H9 (cell line): ENCODE measurements at regions not wholly inside any gene's neighbourhood (a gene's known extent, or its start where the extent isn't known, plus 50 kb on each side); places are given as distances from the start of the nearest gene placed in this dataset.

ENCODE experiments used
- DNase-seq: peaks from one replicate; pipeline ENCODE4 v3.0.0-alpha.2; 2017
- H2AFZ ChIP-seq: one replicate; pipeline ENCODE4 v1.6.1; 2013; ENCODE audit warnings: mild to moderate bottlenecking, low read length, control low read depth, moderate library complexity
- H2AK5ac ChIP-seq: 2 replicates; pipeline ENCODE4 v1.6.1; 2013; ENCODE audit warnings: low read length, control low read depth, mixed read lengths; ENCODE audit not compliant: insufficient read length
- H2BK120ac ChIP-seq: one replicate; pipeline ENCODE4 v1.6.1; 2013; ENCODE audit warnings: low read depth, mild to moderate bottlenecking, low read length, control low read depth, inconsistent platforms; ENCODE audit not compliant: poor library complexity, severe bottlenecking
- H2BK12ac ChIP-seq: 2 replicates; pipeline ENCODE4 v1.6.1; 2013; ENCODE audit warnings: low read length, control low read depth, mixed read lengths, low read depth; ENCODE audit not compliant: insufficient read length
- H2BK15ac ChIP-seq: 2 replicates; pipeline ENCODE4 v1.6.1; 2013; ENCODE audit warnings: low read depth, low read length, control low read depth
- H2BK20ac ChIP-seq: one replicate; pipeline ENCODE4 v1.6.1; 2013; ENCODE audit warnings: low read depth, mild to moderate bottlenecking, low read length, control low read depth, inconsistent platforms; ENCODE audit not compliant: poor library complexity, severe bottlenecking
- H2BK5ac ChIP-seq: 2 replicates; pipeline ENCODE4 v1.6.1; 2013; ENCODE audit warnings: low read length, control low read depth, mixed read lengths; ENCODE audit not compliant: insufficient read length
- H3K14ac ChIP-seq: 2 replicates; pipeline ENCODE4 v1.6.1; 2013; ENCODE audit warnings: low read length, control low read depth; ENCODE audit not compliant: insufficient read depth
- H3K18ac ChIP-seq: 2 replicates; pipeline ENCODE4 v1.6.1; 2013; ENCODE audit warnings: low read depth, mild to moderate bottlenecking, mixed read lengths, low read length, control low read depth; ENCODE audit not compliant: insufficient read length
- H3K23ac ChIP-seq: 2 replicates; pipeline ENCODE4 v1.6.1; 2013; ENCODE audit warnings: low read length, control low read depth, mixed read lengths, low read depth; ENCODE audit not compliant: insufficient read length
- H3K23me2 ChIP-seq: 2 replicates; pipeline ENCODE4 v1.6.1; 2013; ENCODE audit warnings: low read depth, mild to moderate bottlenecking, mixed read lengths, low read length, control low read depth; ENCODE audit not compliant: insufficient read length, poor library complexity, severe bottlenecking
- H3K27ac ChIP-seq: 2 replicates; pipeline ENCODE4 v1.5.1; 2013; ENCODE audit warnings: low read length, control low read depth, mixed read lengths, low read depth; ENCODE audit not compliant: insufficient read length
- H3K27me3 ChIP-seq: 2 replicates; pipeline ENCODE4 v1.6.1; 2013; ENCODE audit warnings: low read length, control low read depth, inconsistent platforms; ENCODE audit not compliant: insufficient read depth
- H3K4ac ChIP-seq: 2 replicates; pipeline ENCODE4 v1.6.1; 2013; ENCODE audit warnings: low read depth, mild to moderate bottlenecking, control low read depth, inconsistent platforms, low read length, moderate library complexity
- H3K4me1 ChIP-seq: 2 replicates; pipeline ENCODE4 v1.6.1; 2013; ENCODE audit warnings: low read length, control low read depth, inconsistent platforms; ENCODE audit not compliant: insufficient read depth
- H3K4me2 ChIP-seq: 2 replicates; pipeline ENCODE4 v1.6.1; 2013; ENCODE audit warnings: low read length, control low read depth, mixed read lengths; ENCODE audit not compliant: insufficient read length, insufficient read depth
- H3K56ac ChIP-seq: 2 replicates; pipeline ENCODE4 v1.6.1; 2013; ENCODE audit warnings: low read depth, mild to moderate bottlenecking, mixed read lengths, low read length, control low read depth; ENCODE audit not compliant: insufficient read length
- H3K79me1 ChIP-seq: 2 replicates; pipeline ENCODE4 v1.6.1; 2013; ENCODE audit warnings: low read depth, mild to moderate bottlenecking, moderate library complexity, low read length, control low read depth, inconsistent platforms; ENCODE audit not compliant: insufficient read depth, poor library complexity, severe bottlenecking
- H3K79me2 ChIP-seq: 2 replicates; pipeline ENCODE4 v1.6.1; 2013; ENCODE audit warnings: low read length, control low read depth, inconsistent platforms; ENCODE audit not compliant: insufficient read depth
- H3K9ac ChIP-seq: 2 replicates; pipeline ENCODE4 v1.6.1; 2013; ENCODE audit warnings: low read length, control low read depth, mixed read lengths; ENCODE audit not compliant: insufficient read length; ENCODE audit errors: extremely low read depth
- H3K9me3 ChIP-seq: one replicate; pipeline ENCODE4 v1.6.1; 2013; ENCODE audit warnings: low read depth, low read length, inconsistent platforms; ENCODE audit not compliant: control insufficient read depth
- H3T11ph ChIP-seq: one replicate; pipeline ENCODE4 v1.6.1; 2013; ENCODE audit warnings: mild to moderate bottlenecking, low read length, control low read depth, inconsistent platforms
- H4K20me1 ChIP-seq: one replicate; pipeline ENCODE4 v1.6.1; 2013; ENCODE audit not compliant: control insufficient read depth, insufficient read length, insufficient read depth
- H4K5ac ChIP-seq: 2 replicates; pipeline ENCODE4 v1.6.1; 2013; ENCODE audit warnings: low read depth, mild to moderate bottlenecking, mixed read lengths, low read length, control low read depth; ENCODE audit not compliant: insufficient read length
- H4K8ac ChIP-seq: replicated peaks from 2 replicates; pipeline ENCODE4 v1.6.1; 2013; ENCODE audit warnings: low read length, control low read depth, mixed read lengths, low read depth; ENCODE audit not compliant: insufficient read length
- H4K91ac ChIP-seq: 2 replicates; pipeline ENCODE4 v1.6.1; 2013; ENCODE audit warnings: low read depth, mild to moderate bottlenecking, moderate library complexity, mixed read lengths, low read length, control low read depth; ENCODE audit not compliant: insufficient read length
- H3K27ac Mint-ChIP-seq, 3 experiments: 2 replicates in 2 of 3; 3 replicates in 1 of 3; pipeline ENCODE4 v1.8.0; 2020 to 2021; ENCODE audit warnings: mixed read lengths in 3 of 3, mild to moderate bottlenecking in 1 of 3, moderate library complexity in 1 of 3
- H3K27me3 Mint-ChIP-seq: 2 replicates; pipeline ENCODE4 v1.8.0; 2021; ENCODE audit warnings: low read depth, mild to moderate bottlenecking, moderate library complexity, mixed read lengths
- H3K36me3 Mint-ChIP-seq, 3 experiments: 2 replicates in 2 of 3; 3 replicates in 1 of 3; pipeline ENCODE4 v1.8.0; 2020 to 2021; ENCODE audit warnings: low read depth in 3 of 3, mixed read lengths in 3 of 3; ENCODE audit not compliant: insufficient read depth in 1 of 3
- H3K4me1 Mint-ChIP-seq, 2 experiments: 2 replicates each; pipeline ENCODE4 v1.8.0; 2020; ENCODE audit warnings: mixed read lengths in 2 of 2
- H3K4me3 Mint-ChIP-seq, 2 experiments: 2 replicates in 1 of 2; 3 replicates in 1 of 2; pipeline ENCODE4 v1.8.0; 2020 to 2021; ENCODE audit warnings: mild to moderate bottlenecking in 2 of 2, mixed read lengths in 2 of 2, moderate library complexity in 1 of 2
- H3K9me3 Mint-ChIP-seq, 2 experiments: 2 replicates in 1 of 2; 3 replicates in 1 of 2; pipeline ENCODE4 v1.8.0; 2020; ENCODE audit warnings: mild to moderate bottlenecking in 2 of 2, mixed read lengths in 2 of 2, moderate library complexity in 1 of 2
- TF ChIP-seq, protein P1 (sequence below): fragments of 200-600 bp; sonication (generic); conservative IDR thresholded peaks from 3 replicates; pipeline ENCODE4 v1.8.0; 2021; ENCODE audit warnings: antibody characterized with exemption, mild to moderate bottlenecking

- no peak overlapping the region for H3K18ac ChIP-seq
- no peak overlapping the region for H3K4me2 ChIP-seq
- H3K9me3 Mint-ChIP-seq, result peaks cover 6 to 12% of the 10 kb centered on the region in 2 experiments
- no peak overlapping the region for H2AK5ac ChIP-seq
- H3K4me3 Mint-ChIP-seq, result no peak overlapping the region
- TF ChIP-seq, protein P1, sequence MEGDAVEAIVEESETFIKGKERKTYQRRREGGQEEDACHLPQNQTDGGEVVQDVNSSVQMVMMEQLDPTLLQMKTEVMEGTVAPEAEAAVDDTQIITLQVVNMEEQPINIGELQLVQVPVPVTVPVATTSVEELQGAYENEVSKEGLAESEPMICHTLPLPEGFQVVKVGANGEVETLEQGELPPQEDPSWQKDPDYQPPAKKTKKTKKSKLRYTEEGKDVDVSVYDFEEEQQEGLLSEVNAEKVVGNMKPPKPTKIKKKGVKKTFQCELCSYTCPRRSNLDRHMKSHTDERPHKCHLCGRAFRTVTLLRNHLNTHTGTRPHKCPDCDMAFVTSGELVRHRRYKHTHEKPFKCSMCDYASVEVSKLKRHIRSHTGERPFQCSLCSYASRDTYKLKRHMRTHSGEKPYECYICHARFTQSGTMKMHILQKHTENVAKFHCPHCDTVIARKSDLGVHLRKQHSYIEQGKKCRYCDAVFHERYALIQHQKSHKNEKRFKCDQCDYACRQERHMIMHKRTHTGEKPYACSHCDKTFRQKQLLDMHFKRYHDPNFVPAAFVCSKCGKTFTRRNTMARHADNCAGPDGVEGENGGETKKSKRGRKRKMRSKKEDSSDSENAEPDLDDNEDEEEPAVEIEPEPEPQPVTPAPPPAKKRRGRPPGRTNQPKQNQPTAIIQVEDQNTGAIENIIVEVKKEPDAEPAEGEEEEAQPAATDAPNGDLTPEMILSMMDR, result no peak
- H3K27ac ChIP-seq, result no peak overlapping the region
- H4K5ac ChIP-seq, result no peak overlapping the region
- no peaks in the 10 kb centered on the region for H3K27me3 Mint-ChIP-seq
- no peak overlapping the region for H2BK5ac ChIP-seq
- H4K20me1 ChIP-seq, result no peaks in the 10 kb centered on the region
- H2BK15ac ChIP-seq, result no peak overlapping the region
- no peaks in the 10 kb centered on the region for H3K79me2 ChIP-seq
- H3K9me3 ChIP-seq, result no peaks in the 10 kb centered on the region
- H4K91ac ChIP-seq, result no peak overlapping the region
- no peak overlapping the region for H3K27ac Mint-ChIP-seq
- H3T11ph ChIP-seq, result no peak overlapping the region
- no peak overlapping the region for H3K56ac ChIP-seq
- no peak overlapping the region for H2BK12ac ChIP-seq
- no peak overlapping the region for H2BK20ac ChIP-seq
- H3K36me3 Mint-ChIP-seq, result peaks cover 0 to 10% (median 7%) of the 10 kb centered on the region in 3 experiments; a peak in 4 of 7 replicates
- no peaks in the 10 kb centered on the region for H3K23me2 ChIP-seq
- no peak overlapping the region for H3K23ac ChIP-seq
- H2BK120ac ChIP-seq, result no peak overlapping the region
- DNase-seq, result no peak
- H3K27me3 ChIP-seq, result no peaks in the 10 kb centered on the region
- no peak overlapping the region for H2AFZ ChIP-seq
- no peaks in the 10 kb centered on the region for H3K4me1 ChIP-seq
- peaks cover 0 to 2% of the 10 kb centered on the region in 2 experiments; a peak in 1 of 4 replicates for H3K4me1 Mint-ChIP-seq
- no peaks in the 10 kb centered on the region for H3K79me1 ChIP-seq
- no peak overlapping the region for H4K8ac ChIP-seq
- H3K4ac ChIP-seq, result no peak overlapping the region
- H3K14ac ChIP-seq, result no peak overlapping the region
- H3K9ac ChIP-seq, result no peak overlapping the region
These were observed 307.1 kb upstream of the CPXCR1 start for GRCh38 chrX:88439935-88440334.
